ENCODE measurements at regions not wholly inside any gene's neighbourhood (a gene's known extent, or its start where the extent isn't known, plus 50 kb on each side); places are given as distances from the start of the nearest gene placed in this dataset.

DNA sequence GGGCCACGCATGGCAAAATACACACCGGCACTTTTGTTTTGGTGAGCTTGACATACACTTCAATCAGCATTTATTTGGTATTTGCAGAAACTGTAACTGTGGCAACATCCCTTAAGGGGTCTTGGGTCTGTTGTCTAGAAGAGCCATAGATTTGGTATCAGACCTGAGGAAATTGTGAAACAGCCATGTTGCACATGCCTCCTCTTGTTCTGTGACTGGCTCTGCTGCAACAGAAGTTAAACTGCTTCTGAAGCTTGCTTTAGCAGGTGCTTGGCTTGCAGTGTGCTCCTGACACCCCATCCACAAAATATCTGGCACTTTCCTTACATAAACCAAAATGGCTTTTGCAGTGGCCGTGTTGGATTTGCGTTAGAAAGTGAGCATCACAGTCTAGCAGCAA lies 247.3 kb downstream of the GATA3 start:
- no peak for TF ChIP-seq CTCF (IDR thresholded peaks at IDR 0.05; ENCODE audit: poor library complexity)
- TF ChIP-seq EZH2 (IDR thresholded peaks at IDR 0.05; ENCODE audit: borderline replicate concordance): no peak
- no peak for TF ChIP-seq EZH2phosphoT487 (IDR thresholded peaks at IDR 0.05; ENCODE audit: low read depth, severe bottlenecking, unreplicated experiment)
